CD8-positive, alpha-beta memory T cell (primary cell): ENCODE measurements at regions not wholly inside any gene's neighbourhood (a gene's known extent, or its start where the extent isn't known, plus 50 kb on each side); places are given as distances from the start of the nearest gene placed in this dataset.
A peak's percentile ranks its signal among the peaks of the same experiment; 100 is the strongest.
"Not testable (repeated sequence)": the region's sequence is repeated elsewhere in the genome, so short reads cannot be mapped to it uniquely, and the experiment has no call there.

ENCODE experiments used
- CTCF ChIA-PET: fragments of 350-600 bp; sonication (Branson Sonifier 250); formaldehyde crosslinking; loops from one replicate; lab custom pipeline; 2021; ENCODE audit warnings: antibody characterized with exemption; lab: Charles Lee
- POLR2A ChIA-PET: fragments of 350-600 bp; sonication (Branson Sonifier 250); formaldehyde crosslinking; loops from one replicate; lab custom pipeline; 2021; ENCODE audit warnings: antibody characterized with exemption; lab: Charles Lee
- DNase-seq, 5 donors: peaks; one replicate each; pipeline versions ENCODE4 v3.0.0 to v3.0.0-alpha.2; 2020 to 2022; ENCODE audit warnings: mixed read lengths in 1 of 5
- H3K27ac ChIP-seq: one replicate; pipeline ENCODE4 v1.7.0; 2013; ENCODE audit warnings: low read depth, mild to moderate bottlenecking, low read length, moderate library complexity
- H3K27me3 ChIP-seq: 2 replicates; pipeline ENCODE4 v1.7.0; 2013; ENCODE audit warnings: low read length, mild to moderate bottlenecking; ENCODE audit not compliant: insufficient read depth, poor library complexity, severe bottlenecking
- H3K36me3 ChIP-seq: 2 replicates; pipeline ENCODE4 v1.7.0; 2013; ENCODE audit warnings: mild to moderate bottlenecking, low read length, moderate library complexity; ENCODE audit not compliant: insufficient read depth
- H3K4me1 ChIP-seq: 2 replicates; pipeline ENCODE4 v1.7.0; 2013; ENCODE audit warnings: mild to moderate bottlenecking, low read length, moderate library complexity; ENCODE audit not compliant: insufficient read depth
- H3K4me3 ChIP-seq: 2 replicates; pipeline ENCODE4 v1.7.0; 2013; ENCODE audit warnings: mild to moderate bottlenecking, low read length
- H3K9me3 ChIP-seq: 2 replicates; pipeline ENCODE4 v1.7.0; 2013; ENCODE audit warnings: mild to moderate bottlenecking, low read length
- H3K27ac Mint-ChIP-seq, 8 donors: one replicate each; pipeline ENCODE4 v1.8.0; 2020 to 2021; ENCODE audit warnings: mixed read lengths in 8 of 8, mild to moderate bottlenecking in 6 of 8, inconsistent platforms in 3 of 8, moderate library complexity in 3 of 8
- H3K27me3 Mint-ChIP-seq, 2 donors: one replicate each; pipeline ENCODE4 v1.8.0; 2020 to 2021; ENCODE audit warnings: mixed read lengths in 2 of 2, mild to moderate bottlenecking in 1 of 2, moderate library complexity in 1 of 2
- H3K36me3 Mint-ChIP-seq, 3 donors: one replicate each; pipeline ENCODE4 v1.8.0; 2020 to 2021; ENCODE audit warnings: mixed read lengths in 3 of 3, inconsistent platforms in 1 of 3, mild to moderate bottlenecking in 1 of 3
- H3K4me1 Mint-ChIP-seq, 3 donors: one replicate each; pipeline ENCODE4 v1.8.0; 2020 to 2021; ENCODE audit warnings: mixed read lengths in 3 of 3, inconsistent platforms in 1 of 3, mild to moderate bottlenecking in 1 of 3
- H3K4me3 Mint-ChIP-seq, 7 donors: one replicate each; pipeline ENCODE4 v1.8.0; 2020 to 2021; ENCODE audit warnings: mixed read lengths in 7 of 7, mild to moderate bottlenecking in 6 of 7, moderate library complexity in 4 of 7, inconsistent platforms in 2 of 7
- H3K9me3 Mint-ChIP-seq, 5 donors: one replicate each; pipeline ENCODE4 v1.8.0; 2020 to 2022; ENCODE audit warnings: mixed read lengths in 5 of 5, mild to moderate bottlenecking in 3 of 5, moderate library complexity in 2 of 5, inconsistent platforms in 1 of 5

DNA sequence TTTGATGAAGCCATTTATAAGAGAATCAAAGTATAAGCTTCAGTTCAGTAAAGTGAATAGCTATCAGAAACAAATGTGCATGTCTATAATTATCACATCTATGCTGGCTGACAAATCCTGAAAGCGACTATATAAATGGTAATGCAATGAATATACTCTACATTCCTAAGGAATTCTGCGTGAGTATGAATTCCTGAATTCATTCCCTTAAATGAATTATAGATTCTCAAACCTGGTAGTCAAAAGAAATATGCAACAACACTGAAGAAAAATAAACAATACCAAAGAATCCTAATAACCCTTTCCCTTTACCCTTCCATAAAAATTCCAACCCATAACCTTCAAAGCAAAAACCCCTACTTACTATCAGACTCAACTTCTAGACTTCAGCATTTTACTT lies 416.6 kb upstream of the PMFBP1 start:
- Mint-ChIP-seq H3K9me3 (peaks cover 0 to 1% (median 0%) of the 10 kb centered on the region in 5 donors), H3K4me1 (no peaks in the 10 kb centered on the region), H3K4me3 (no peak overlapping the region), H3K27me3 (no peaks in the 10 kb centered on the region), H3K36me3 (no peaks in the 10 kb centered on the region), H3K27ac (no peak overlapping the region)
- Histone ChIP-seq H3K9me3 (no peaks in the 10 kb centered on the region), H3K27ac (no peak overlapping the region), H3K36me3 (no peaks in the 10 kb centered on the region), H3K27me3 (no peaks in the 10 kb centered on the region), H3K4me1 (no peaks in the 10 kb centered on the region), H3K4me3 (no peak overlapping the region)
- CTCF ChIA-PET: interaction anchor here (0.6 kb wide), 1 partner anchor 15 kb away, joined by 3 read pairs; no protein-coding TSS in a partner anchor
- DNase-seq: no peak
- POLR2A ChIA-PET: no interaction called here

DNA sequence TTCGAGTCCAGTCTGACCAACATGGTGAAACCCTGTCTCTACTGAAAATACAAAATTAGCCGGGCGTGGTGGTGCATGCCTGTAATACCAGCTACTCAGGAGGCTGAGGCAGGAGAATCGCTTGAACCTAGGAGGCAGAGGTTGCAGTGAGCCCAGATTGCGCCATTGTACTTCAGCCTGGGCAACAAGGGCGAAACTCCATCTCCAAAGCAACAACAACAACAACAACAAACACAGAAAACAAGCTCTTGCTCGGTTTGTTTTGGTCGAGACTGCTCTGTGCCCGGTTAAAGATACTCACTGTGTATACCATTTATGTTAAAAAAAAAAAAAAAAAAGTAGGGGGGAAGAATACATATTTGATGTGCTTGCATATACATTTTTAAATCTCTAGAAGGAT lies 406.1 kb upstream of the PMFBP1 start:
- H3K4me3 Mint-ChIP-seq, H3K9me3 ChIP-seq, H3K27me3 ChIP-seq, H3K9me3 Mint-ChIP-seq, CTCF ChIA-PET, H3K4me1 ChIP-seq, POLR2A ChIA-PET, H3K4me3 ChIP-seq, H3K36me3 ChIP-seq, DNase-seq, H3K27ac ChIP-seq, H3K27me3 Mint-ChIP-seq, H3K4me1 Mint-ChIP-seq, H3K27ac Mint-ChIP-seq: not testable (repeated sequence)
- peaks cover 0 to 13% (median 0%) of the 10 kb centered on the region in 3 donors for H3K36me3 Mint-ChIP-seq

DNA sequence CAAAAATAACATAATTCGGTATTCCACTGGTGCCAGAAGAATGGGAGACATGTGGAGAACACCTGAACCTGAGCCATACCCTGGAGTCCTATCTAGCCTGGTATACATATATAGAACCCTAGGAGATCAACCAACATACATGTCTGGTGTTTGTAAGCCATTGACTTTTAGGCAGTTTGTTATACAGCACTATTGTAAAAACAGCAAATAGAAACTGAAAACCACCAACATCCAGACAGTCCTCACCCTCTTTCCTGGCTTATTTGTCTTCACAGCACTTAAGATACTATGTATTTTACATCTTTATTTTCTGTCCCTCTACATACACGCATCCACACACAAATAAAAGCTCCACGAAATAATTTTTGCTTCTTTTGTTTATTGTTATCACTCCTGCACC lies 404.2 kb upstream of the PMFBP1 start:
- Histone ChIP-seq H3K4me1 (no peaks in the 10 kb centered on the region), H3K27me3 (no peaks in the 10 kb centered on the region), H3K4me3 (no peak overlapping the region), H3K27ac (no peak overlapping the region), H3K9me3 (no peaks in the 10 kb centered on the region), H3K36me3 (no peaks in the 10 kb centered on the region)
- H3K36me3 Mint-ChIP-seq: peaks cover 0 to 7% (median 0%) of the 10 kb centered on the region in 3 donors
- H3K4me3 Mint-ChIP-seq: no peak overlapping the region
- H3K4me1 Mint-ChIP-seq: no peaks in the 10 kb centered on the region
- H3K9me3 Mint-ChIP-seq: peaks cover 0 to 7% (median 0%) of the 10 kb centered on the region in 5 donors
- no peak overlapping the region for H3K27ac Mint-ChIP-seq
- no peak for DNase-seq
- no peaks in the 10 kb centered on the region for H3K27me3 Mint-ChIP-seq
- ChIA-PET POLR2A (no interaction called here), CTCF (no interaction called here)

DNA sequence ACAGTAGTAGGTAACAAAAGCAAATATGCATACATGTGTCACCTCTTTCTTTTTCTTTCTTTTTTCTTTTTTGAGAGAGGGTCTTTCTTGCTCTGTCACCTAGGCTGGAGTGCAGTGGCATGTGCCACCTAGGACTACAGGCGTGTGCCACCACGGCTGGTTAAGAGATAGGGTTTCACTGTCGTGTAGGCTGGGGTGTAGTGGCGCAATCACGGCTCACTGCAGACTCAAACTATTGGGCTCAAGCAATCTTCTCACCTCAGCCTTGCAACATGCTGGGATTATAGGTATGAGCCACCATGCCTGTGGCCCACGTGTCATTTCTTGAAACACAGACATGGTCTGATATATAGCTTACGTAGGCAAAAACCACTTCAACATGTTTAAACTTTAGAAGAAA lies 397.7 kb upstream of the PMFBP1 start:
- ChIA-PET POLR2A (no interaction called here), CTCF (no interaction called here)
- no peak overlapping the region for H3K27ac ChIP-seq
- Mint-ChIP-seq H3K4me1 (no peaks in the 10 kb centered on the region), H3K27ac (no peak overlapping the region), H3K9me3 (peaks cover 0 to under 1% (median 0%) of the 10 kb centered on the region in 5 donors), H3K36me3 (no peaks in the 10 kb centered on the region), H3K27me3 (no peaks in the 10 kb centered on the region), H3K4me3 (no peak overlapping the region)
- H3K27me3 ChIP-seq: no peaks in the 10 kb centered on the region
- no peak for DNase-seq
- no peak overlapping the region for H3K4me3 ChIP-seq
- H3K4me1 ChIP-seq: no peaks in the 10 kb centered on the region
- H3K9me3 ChIP-seq: no peaks in the 10 kb centered on the region
- no peaks in the 10 kb centered on the region for H3K36me3 ChIP-seq

DNA sequence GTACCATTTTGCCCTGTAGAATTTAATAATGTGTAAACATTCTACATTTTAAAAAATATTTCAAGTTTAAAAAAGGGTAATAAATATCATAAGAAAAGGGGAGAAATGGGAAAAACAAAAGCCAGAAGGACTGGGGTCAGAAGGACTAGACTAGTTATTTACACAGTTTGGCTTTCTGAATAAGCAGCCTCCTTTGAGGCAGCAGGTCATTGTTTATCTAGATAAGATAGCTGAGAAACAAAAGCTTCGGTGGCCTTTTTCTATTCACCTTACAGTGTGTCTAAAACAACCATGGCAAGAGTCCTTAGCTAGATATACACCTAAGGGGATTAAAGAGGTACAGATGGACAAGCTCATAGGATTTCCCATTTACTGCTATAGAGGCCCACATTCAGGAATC lies 396.5 kb upstream of the PMFBP1 start:
- H3K4me1 ChIP-seq: no peaks in the 10 kb centered on the region
- H3K4me1 Mint-ChIP-seq: no peaks in the 10 kb centered on the region
- no peaks in the 10 kb centered on the region for H3K36me3 Mint-ChIP-seq
- no peaks in the 10 kb centered on the region for H3K9me3 Mint-ChIP-seq
- H3K36me3 ChIP-seq: no peaks in the 10 kb centered on the region
- no peak overlapping the region for H3K27ac Mint-ChIP-seq
- H3K4me3 Mint-ChIP-seq: no peak overlapping the region
- H3K27me3 ChIP-seq: no peaks in the 10 kb centered on the region
- ChIA-PET CTCF (no interaction called here), POLR2A (no interaction called here)
- no peak for DNase-seq
- H3K4me3 ChIP-seq: no peak overlapping the region
- H3K27me3 Mint-ChIP-seq: no peaks in the 10 kb centered on the region
- H3K9me3 ChIP-seq: no peaks in the 10 kb centered on the region
- no peak overlapping the region for H3K27ac ChIP-seq

DNA sequence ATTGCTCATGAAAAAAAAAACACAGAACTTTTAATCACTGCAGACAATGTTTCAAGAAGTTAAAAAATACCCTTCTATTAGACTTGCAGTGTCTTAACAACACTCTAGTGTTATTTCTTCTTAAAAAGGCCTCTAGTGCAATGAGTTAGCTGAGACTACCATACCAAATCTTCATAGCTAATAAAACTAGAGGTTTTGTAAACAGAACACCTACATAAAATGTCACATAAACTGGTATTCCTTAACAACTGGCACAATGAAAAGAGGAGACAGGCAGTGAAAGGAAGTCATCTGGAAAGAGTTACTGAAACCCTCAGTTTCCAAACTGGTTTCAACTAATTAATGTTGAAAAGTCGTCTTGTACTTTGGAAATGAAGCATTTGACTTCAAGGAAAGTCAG lies 394.2 kb upstream of the PMFBP1 start:
- ChIA-PET POLR2A (no interaction called here), CTCF (no interaction called here)
- no peaks in the 10 kb centered on the region for H3K36me3 Mint-ChIP-seq
- H3K27me3 Mint-ChIP-seq: no peaks in the 10 kb centered on the region
- Histone ChIP-seq H3K27me3 (no peaks in the 10 kb centered on the region), H3K9me3 (no peaks in the 10 kb centered on the region), H3K27ac (no peak overlapping the region), H3K4me1 (no peaks in the 10 kb centered on the region), H3K4me3 (no peak overlapping the region), H3K36me3 (no peaks in the 10 kb centered on the region)
- no peaks in the 10 kb centered on the region for H3K9me3 Mint-ChIP-seq
- no peak for DNase-seq
- no peaks in the 10 kb centered on the region for H3K4me1 Mint-ChIP-seq
- no peak overlapping the region for H3K4me3 Mint-ChIP-seq
- H3K27ac Mint-ChIP-seq: no peak overlapping the region

DNA sequence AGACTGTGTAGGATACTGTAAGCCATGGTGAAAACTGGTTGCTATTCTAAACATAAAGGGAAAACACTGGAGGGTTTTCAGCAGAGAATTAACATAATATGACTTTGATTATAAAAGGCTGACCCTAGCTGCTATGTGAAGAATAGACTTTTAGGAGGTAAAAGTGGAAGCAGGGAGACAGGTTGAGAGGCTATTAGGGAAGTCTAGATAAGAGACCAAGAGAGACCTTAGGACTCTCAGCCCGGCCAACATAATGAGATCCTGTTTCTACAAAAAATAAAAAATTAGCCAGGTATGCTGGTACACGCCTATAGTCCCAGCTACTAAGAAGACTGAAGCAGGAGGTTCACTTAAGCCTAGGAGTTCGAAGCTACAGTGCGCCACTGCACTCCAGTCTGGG lies 393.2 kb upstream of the PMFBP1 start:
- H3K4me3 ChIP-seq: no peak overlapping the region
- Mint-ChIP-seq H3K9me3 (no peaks in the 10 kb centered on the region), H3K27me3 (no peaks in the 10 kb centered on the region), H3K4me3 (no peak overlapping the region), H3K36me3 (no peaks in the 10 kb centered on the region), H3K4me1 (no peaks in the 10 kb centered on the region), H3K27ac (no peak overlapping the region)
- H3K36me3 ChIP-seq: no peaks in the 10 kb centered on the region
- H3K27me3 ChIP-seq: no peaks in the 10 kb centered on the region
- no peaks in the 10 kb centered on the region for H3K4me1 ChIP-seq
- no peak for DNase-seq
- POLR2A ChIA-PET: no interaction called here
- CTCF ChIA-PET: no interaction called here
- no peak overlapping the region for H3K27ac ChIP-seq
- no peaks in the 10 kb centered on the region for H3K9me3 ChIP-seq

DNA sequence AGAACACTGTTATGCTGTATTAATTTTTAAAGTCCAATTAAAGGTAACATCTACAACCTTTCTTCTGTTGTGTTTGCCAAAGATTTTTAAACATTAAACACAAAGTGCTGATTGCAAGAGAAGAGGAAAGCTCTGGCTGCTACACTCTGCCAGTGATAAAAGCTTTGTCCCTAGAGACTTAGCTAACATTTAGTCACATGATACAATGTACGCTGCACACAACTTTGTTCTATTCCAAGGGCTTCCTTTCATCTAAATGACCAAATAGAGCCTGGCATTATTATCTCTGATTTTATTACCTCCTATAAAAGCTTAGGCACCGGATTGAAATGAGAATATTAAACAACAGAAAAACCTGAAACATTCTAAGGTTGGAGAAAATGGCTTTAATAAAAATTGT lies 388.7 kb upstream of the PMFBP1 start:
- ChIA-PET CTCF (no interaction called here), POLR2A (no interaction called here)
- Mint-ChIP-seq H3K9me3 (no peaks in the 10 kb centered on the region), H3K4me3 (no peak overlapping the region), H3K27ac (no peak overlapping the region), H3K4me1 (no peaks in the 10 kb centered on the region), H3K27me3 (no peaks in the 10 kb centered on the region), H3K36me3 (no peaks in the 10 kb centered on the region)
- no peak for DNase-seq
- no peaks in the 10 kb centered on the region for H3K4me1 ChIP-seq
- no peak overlapping the region for H3K27ac ChIP-seq
- no peaks in the 10 kb centered on the region for H3K27me3 ChIP-seq
- H3K36me3 ChIP-seq: no peaks in the 10 kb centered on the region
- H3K9me3 ChIP-seq: no peaks in the 10 kb centered on the region
- no peak overlapping the region for H3K4me3 ChIP-seq

DNA sequence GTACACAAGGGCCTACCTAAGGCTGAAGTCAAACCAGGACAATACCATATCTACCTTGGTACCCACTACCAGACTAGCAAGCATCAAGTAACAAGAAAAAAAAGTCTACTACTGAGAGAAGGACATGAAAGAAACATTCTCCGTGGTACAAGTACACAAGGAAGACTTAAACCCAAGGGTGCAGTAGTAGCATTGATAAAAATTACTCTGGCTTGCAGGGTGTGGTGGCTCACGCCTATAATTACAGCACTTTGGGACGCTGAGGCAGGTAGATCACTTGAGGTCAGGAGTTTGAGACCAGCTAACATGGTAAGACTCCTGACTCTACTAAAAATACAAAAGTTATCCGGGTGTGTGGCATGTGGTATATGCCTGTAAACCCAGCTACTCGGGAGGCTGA lies 386.5 kb upstream of the PMFBP1 start:
- no peak overlapping the region for H3K4me3 ChIP-seq
- Mint-ChIP-seq H3K9me3 (no peaks in the 10 kb centered on the region), H3K4me1 (no peaks in the 10 kb centered on the region), H3K27ac (peak overlapping the region in 1 of 8 donors; percentile 12), H3K27me3 (no peaks in the 10 kb centered on the region), H3K4me3 (no peak overlapping the region), H3K36me3 (peaks cover 0 to 5% (median 0%) of the 10 kb centered on the region in 3 donors)
- H3K27me3 ChIP-seq: no peaks in the 10 kb centered on the region
- POLR2A ChIA-PET: no interaction called here
- no peaks in the 10 kb centered on the region for H3K4me1 ChIP-seq
- H3K9me3 ChIP-seq: no peaks in the 10 kb centered on the region
- CTCF ChIA-PET: no interaction called here
- no peaks in the 10 kb centered on the region for H3K36me3 ChIP-seq
- no peak for DNase-seq
- no peak overlapping the region for H3K27ac ChIP-seq
